GM18505 (cell line): ENCODE measurements at regions not wholly inside any gene's neighbourhood (a gene's known extent, or its start where the extent isn't known, plus 50 kb on each side); places are given as distances from the start of the nearest gene placed in this dataset.
"Not testable (repeated sequence)": the region's sequence is repeated elsewhere in the genome, so short reads cannot be mapped to it uniquely, and the experiment has no call there.

Experiments
- ATAC-seq: cut with Tn5 transposase; IDR thresholded peaks from one replicate; pipeline ENCODE4 v1.9.1; 2021; ENCODE audit not compliant: unreplicated experiment

DNA sequence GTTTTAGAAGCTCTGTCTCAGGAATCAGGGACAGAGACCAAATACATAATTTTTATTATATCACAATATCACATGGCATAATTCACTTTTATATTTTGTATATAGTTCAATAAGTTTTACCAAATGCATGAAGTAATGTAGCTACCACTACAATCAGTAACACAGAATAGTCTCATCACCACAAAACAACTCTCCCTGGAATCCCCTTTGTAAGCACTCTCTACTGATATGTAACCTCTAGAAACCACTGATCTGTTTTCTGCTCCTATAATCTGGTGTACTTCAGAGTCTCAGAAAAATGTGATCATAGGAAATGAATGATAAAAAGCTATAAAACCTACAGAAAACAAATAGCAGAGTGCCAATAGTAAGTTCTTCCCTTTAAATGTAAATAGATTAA is 1465.9 kb downstream of the SPATA31A7 start:
- not testable (repeated sequence) for ATAC-seq

DNA sequence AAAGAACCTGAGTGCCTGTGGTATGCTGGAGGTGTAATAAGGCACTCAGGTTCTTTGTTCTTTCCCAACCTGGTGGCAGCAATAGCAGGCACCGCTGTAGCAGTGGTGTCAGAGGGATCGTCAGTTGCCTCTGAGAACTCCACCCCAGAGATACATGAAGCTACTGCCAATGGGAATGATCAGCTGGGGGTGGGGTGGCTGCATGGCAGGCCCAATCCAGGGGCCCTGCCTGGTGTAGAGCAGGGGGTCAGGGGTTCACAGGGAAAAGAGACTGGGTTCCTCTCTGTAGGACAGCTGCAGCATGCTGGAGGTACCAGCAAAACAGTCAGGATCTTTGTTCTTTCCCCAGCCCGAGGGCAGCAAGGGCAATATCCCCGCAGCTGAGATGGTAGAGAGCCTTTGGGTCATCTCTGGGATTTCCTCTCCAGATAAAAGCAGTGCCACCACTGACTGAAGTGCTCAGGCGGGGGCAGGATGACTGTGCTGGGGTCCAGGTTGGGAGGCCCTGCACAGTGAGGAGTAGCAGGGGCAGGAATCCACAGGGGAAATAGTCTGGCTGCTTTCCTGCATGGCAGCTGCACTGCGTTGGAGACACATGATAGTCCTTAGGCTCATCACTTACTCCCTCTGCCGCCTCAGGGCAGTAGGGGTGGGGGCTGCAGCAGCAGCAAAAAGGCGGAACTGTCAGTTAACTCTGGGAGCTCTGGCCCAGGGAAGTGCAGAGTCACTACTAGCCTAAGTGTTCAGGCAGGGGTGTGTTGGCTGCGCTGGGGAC is 1473.1 kb downstream of the SPATA31A7 start:
- ATAC-seq: not testable (repeated sequence)

DNA sequence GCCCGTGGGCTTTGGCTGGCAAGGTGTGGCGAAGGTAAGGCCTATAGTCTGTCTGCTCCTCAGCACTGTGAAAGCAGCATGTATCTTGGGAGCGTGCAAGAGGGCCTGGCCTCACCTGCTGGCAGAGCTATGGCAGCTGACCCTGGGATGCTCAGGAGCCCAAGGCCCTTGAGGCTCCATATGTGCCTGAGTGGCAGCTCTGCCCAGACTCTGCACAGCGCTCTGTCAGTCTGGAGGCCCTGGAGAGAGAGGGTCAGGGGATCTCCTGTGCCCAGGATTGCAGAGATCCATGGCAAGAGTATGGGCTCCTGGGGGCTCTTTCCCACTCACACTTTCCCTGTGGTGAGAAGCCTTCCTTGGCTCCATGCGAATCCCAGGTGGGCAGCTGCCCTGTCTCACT is 1473.7 kb downstream of the SPATA31A7 start:
- not testable (repeated sequence) for ATAC-seq

DNA sequence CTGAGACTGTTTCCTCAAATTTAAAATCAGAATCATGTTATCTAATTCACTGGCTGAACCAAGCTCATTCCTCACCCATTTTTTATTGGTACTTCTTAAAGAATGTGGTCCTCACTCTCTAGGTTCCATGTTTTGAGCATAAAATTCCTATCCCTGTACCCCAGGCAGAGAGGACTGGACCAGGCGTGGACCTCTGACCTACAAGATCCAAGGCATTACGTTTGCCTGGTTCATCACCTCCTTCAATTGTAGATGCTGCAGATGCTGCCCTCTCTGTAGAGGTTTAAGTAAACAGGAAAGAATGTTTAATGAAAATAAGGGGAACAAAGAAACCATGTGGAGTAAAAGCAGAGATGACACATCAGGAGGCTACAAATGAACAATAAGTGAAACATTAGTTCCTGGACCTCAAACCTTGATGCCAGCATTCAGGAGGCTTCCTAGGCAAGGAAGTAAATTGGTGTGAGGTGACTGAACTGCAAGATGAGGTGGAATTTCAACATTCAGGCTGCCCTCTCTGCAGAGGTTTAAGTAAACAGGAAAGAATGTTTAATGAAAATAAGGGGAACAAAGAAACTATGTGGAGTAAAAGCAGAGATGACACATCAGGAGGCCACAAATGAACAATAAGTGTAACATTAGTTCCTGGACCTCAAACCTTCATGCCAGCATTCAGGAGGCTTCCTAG is 1477.4 kb downstream of the SPATA31A7 start:
- ATAC-seq: not testable (repeated sequence)

DNA sequence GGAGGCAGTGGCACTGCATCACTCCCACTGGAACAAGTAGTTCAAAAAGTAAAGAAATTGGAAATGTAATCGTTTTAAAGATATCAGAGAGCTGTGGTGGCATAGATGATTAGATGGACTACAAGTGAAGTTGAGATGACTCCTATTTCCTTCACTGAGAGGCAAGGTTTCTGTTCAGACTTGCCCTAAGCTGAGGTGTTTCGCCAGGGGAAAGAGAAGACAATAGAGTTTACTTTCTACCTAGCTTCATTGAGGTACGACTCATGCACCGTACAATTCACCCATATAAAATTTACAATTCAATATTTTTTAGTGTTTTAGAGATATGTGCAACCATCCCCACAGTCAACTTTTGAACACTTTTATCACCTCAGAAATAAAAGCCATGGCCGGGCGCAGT is 1487.2 kb downstream of the SPATA31A7 start:
- not testable (repeated sequence) for ATAC-seq

DNA sequence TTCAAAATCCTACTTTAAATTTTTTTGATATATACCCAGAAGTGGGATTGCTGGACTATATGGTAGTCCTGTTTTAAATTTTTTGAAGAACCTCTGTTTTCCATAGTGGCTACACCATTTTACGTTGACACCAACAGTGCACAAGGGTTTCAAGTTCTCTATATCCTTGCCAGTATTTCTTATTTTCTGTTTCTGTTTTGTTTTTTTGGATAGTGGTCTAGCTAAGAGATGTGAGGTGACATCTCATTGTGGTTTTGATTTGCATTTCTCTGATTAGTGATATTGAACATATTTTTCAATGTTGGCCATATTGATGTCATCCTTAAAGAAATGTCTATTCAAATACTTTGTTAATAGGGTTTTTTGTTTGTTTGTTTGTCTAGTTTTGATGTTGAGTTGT is 1488.5 kb downstream of the SPATA31A7 start:
- peak; percentile 55 for ATAC-seq

DNA sequence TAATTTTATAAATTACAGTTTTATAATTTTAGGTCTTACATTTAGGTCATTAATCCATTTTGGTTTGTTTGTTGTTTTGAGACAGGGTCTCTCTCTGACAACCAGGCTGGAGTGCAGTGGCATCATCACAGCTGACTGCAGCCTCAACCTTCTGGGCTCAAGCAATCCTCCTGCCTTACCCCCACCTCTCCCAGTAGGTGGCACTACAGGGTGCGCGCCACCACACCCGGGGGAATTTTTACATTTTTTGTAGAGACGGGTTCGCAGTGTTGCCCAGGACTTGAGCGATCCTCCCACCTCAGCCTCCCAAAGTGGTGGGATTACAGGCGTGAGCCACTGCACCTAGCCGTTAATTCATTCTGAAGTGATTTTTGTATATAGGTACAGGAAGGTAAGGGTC is 1489.2 kb downstream of the SPATA31A7 start:
- peak; percentile 42 for ATAC-seq

DNA sequence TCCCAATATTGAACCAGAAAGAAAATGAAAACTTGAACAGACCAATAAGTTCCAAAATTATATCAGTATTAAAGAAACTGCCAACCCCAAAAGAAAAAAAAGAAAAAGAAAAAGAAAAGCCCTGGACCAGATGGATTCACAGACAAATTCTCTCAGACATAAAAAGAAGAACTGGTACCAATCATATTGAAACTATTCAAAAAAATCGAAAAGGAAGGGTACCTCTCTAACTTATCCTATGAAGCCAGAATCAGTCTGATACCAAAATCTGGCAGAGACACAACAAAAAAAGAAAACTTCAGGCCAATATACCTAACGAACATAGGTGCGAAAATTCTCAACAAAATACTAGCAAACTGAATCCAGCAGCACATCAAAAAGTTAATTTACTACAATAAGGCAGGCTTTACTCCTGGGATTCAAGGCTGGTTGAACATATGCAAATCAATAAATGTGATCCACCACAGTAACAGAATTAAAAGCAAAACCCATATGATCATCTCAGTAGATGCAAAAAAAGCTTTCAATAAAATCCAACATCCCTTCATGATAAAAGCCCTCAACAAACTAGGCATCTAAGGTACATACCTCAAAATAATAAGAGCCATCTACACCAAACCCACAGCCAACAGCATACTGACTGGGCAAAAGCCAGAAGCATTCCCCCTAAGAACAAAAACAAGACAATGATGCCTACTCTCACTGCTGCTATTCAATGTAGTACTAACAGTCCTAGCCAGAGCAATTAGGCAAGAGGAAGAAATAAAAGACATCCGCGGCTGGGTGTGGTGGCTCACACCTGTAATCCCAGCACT is 1495.2 kb downstream of the SPATA31A7 start:
- ATAC-seq: peak; percentile 90

DNA sequence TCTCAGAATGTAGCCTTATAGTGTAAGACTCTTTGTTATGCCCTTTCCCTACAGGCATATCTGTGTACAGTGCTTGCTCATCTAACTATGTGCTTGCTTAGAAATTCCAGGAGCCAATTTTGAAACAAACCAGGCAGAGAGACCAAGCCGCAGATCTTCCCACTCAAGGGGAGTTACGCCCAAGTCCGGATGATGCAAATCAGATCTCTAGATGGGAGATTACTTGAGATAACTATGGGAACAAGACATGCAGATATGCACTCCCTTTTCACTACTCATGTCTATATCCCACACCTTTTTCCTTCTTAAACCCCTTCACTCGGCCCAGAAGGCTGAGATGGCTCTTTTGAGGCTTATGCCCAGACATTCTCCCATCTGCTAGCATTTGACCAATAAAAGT is 1496.5 kb downstream of the SPATA31A7 start:
- ATAC-seq: not testable (repeated sequence)

DNA sequence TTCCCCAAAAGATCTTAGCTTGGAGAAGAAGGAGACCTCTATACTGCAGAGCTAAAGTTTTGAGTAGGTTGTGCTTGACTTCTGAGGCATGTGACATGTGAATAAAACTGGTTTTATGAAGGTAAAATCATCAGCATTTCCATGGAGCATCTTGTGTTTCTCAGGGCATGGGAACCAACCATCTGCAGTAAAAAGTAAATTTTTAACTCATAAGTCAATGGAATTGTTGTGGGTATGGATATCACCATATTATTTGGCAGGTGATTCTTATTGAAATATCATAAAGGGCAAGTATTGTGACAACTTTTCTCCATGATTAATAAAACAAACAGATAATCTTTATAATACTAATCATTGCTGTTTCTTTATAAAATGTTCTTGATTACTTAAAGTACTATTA is 1503.2 kb downstream of the SPATA31A7 start:
- ATAC-seq: not testable (repeated sequence)

DNA sequence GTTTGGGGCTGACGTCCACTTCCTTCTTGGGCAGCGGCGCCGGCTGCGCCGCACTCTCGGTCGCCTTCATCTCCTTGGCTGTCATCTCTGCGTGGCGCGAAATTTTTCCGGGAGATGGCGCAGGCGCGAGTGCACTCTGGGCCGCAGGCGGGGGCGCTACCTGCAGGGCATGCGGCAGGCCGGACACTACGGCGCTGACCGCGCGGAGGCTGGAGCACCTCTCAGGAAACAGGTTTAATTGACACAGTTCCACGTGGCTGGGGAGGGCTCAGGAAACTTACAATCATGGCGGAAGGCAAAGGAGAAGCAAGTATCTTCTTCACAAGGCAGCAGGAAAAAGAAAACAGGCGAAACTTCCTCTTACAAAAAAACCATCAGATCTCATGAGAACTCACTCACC is 1521.5 kb downstream of the SPATA31A7 start:
- not testable (repeated sequence) for ATAC-seq

DNA sequence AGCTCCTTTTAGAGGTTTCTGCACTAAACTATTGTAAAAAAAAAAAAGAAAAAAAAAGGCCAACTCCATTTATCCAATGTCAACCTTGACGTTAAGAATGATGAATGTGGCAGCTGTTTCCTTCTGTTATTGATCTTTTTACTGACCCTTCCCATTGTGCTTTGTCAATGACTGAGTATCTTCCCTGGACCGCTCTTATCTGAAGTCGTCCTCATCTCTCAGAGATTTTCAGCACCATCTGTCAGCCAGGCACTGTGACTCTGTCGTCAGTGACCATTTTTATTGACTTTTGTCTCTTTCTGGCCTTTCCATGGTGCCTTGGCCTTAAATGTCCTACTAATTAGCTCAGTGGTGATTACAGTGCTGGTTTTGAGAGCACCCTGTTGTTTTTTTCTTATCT is 1535.7 kb downstream of the SPATA31A7 start:
- ATAC-seq: not testable (repeated sequence)

DNA sequence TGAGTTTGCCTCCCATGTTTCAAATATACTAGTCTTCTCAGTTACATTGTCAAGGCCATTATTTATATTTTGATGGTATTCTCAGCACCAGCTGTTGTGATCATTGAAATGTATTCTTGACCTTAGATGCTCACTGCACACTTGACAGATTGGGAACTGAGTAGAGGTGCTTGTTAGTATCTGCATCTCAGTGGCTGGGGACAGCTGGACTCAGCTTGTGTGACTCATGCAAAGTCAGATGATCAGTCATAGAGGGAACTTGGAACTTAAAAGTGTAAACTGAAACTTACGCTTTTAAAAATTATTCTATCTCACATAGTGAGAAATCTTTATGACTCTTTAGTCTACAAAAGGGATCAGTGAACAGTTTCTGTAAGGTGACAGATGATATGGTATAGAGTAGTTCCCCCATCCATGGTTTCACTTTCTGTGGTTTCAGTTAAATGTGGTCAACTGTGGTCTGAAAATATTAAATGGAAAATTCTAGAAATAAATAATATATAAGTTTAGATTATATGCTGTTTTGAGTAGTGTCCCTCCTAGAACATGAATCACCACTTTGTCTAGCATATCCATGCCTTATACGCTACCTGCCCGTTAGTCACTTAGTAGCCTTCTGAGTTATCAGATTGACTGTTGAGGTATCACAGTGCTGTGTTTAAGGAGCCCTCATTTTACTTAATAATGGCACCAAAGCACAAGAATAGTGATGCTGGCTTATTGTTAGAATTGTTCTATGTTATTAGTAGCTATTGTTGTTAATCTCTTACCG is 1540.6 kb downstream of the SPATA31A7 start:
- peak; percentile 91 for ATAC-seq

DNA sequence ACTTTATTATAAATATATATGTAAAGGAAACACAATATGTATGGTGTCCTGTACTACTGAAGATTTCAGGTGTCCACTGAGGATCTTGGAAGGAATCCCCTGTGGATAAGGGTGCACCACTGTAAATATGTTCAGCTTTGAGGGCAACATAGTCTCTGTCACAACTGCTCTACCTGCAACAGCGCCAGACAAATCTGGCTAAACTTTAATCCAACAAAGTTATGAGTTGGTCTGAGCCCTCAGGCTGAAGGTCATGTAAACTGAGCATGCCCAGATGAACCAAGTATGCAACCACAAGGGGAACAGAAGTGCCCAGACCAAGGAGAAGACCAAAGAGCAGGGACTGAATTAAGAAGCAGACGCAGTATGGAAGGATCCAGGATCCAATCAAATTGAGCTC is 1541.2 kb downstream of the SPATA31A7 start:
- not testable (repeated sequence) for ATAC-seq

DNA sequence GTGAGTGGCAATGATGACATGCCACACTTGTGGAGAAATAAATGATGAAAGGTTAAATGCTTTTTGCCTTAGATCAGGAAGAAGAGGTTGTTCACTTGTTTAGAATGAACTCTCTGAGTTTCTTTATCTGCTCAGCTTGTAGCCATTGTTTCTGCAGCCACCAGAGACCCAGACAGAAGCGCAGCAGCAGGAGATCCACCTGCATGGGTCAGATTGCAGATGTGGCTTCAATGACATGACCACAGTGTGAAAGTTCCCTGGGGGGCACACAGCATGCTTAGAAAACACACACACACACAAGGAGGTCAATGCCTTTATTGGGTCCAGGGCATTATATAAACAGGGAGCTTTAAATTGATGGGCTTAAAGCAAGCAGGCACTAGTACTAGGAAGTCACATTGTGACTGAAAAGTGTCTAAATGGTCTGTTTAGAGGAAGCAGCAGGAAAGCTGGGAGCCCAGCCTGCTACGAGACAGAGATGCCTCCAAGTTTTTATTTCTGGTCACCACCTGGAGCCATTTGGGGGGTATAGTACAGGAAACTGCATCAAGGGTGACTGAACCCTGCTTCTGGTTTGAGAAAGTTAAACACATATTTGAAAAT is 1547.3 kb downstream of the SPATA31A7 start:
- ATAC-seq: not testable (repeated sequence)

DNA sequence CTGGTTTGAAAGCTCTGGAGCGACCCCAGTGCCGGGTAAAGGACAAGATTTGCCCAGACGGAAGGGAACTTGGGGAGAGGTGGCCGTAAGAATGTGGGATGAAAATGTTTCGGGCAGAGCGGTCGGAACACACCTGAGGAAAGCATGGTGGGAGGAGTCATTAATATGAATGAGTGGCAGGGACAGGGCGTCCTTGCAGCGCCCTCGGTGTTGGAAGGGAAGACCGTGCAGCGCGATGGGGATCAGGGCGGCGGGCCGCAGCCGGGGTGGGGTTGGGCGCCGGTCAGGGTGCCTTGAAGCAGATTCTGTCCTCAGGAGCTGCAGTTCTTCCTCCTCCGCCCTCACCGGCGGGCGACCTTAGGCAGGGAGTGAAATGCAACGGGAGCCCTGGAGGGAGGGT is 1548.1 kb downstream of the SPATA31A7 start:
- not testable (repeated sequence) for ATAC-seq

DNA sequence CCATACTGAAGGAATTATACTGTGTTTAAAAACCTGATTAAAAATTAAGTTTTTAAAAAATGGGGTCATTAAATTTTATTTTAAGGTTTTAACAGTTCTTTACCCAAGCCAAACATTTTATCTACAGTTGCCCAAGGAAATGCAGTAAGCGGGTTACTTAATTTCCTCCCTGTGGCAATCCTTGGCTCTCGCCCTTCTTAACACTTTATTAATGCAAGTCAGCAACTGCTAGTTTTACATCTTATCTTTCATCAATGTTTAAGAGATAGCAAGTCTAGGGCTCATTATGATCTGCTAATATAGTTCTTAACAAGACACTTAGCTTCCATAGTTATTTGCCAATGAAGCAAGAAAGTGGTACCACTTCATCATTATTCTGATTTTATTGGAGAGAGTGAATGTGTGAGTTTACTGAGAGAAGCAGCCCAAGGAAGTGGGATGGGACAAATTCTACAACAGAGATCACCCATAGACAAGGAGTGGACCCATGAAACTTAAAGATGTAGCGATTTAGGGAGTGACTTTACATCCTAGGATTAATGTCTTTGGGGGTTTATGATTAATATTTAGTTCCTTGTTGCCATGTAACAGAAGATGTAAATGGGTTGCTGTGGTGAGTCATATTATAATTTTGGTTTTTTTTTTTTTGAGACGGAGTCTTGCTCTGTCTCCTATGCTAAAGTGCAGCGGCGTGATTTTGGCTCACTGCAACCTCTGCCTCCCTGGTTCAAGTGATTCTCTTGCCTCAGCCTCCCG is 1556.1 kb downstream of the SPATA31A7 start:
- ATAC-seq: not testable (repeated sequence)
